ENCODE measurements at regions not wholly inside any gene's neighbourhood (a gene's known extent, or its start where the extent isn't known, plus 50 kb on each side); places are given as distances from the start of the nearest gene placed in this dataset.

- TF ChIP-seq CTCF (IDR thresholded peaks at IDR 0.05): no peak
- no peak for TF ChIP-seq POLR2A (IDR thresholded peaks at IDR 0.05)
- TF ChIP-seq EP300 (IDR thresholded peaks at IDR 0.05): no peak
Observed at GRCh38 chr6:131394768-131395432, 178.1 kb upstream of the ARG1 start.

Data from ovary (tissue), 3 donors.